Transverse colon (tissue), 4 donors: ENCODE measurements at regions not wholly inside any gene's neighbourhood (a gene's known extent, or its start where the extent isn't known, plus 50 kb on each side); places are given as distances from the start of the nearest gene placed in this dataset.

Source experiments
- EP300 ChIP-seq: sonication (generic); formaldehyde crosslinking; IDR thresholded peaks from one replicate; pipeline ENCODE4 v1.6.1; 2017; ENCODE audit warnings: antibody characterized with exemption, low read depth
- POLR2AphosphoS5 ChIP-seq, 3 donors: sonication (generic); formaldehyde crosslinking; IDR thresholded peaks; one replicate each; pipeline ENCODE4 v1.6.1; 2016; ENCODE audit warnings: antibody characterized with exemption in 3 of 3
- TF ChIP-seq, protein P1 (sequence below), 5 experiments: fragments of 200-600 bp in 3 of 5; fragments of 450-650 bp in 2 of 5; sonication (generic) in 3 of 5; IDR thresholded peaks; 1 replicate in 2 of 5; 2 replicates in 3 of 5; pipeline ENCODE4 v1.5.1; 2016 to 2017; ENCODE audit warnings: antibody characterized with exemption in 5 of 5, inconsistent platforms in 3 of 5, mild to moderate bottlenecking in 2 of 5, moderate library complexity in 1 of 5

- TF ChIP-seq EP300 = no peak
- TF ChIP-seq, protein P1, sequence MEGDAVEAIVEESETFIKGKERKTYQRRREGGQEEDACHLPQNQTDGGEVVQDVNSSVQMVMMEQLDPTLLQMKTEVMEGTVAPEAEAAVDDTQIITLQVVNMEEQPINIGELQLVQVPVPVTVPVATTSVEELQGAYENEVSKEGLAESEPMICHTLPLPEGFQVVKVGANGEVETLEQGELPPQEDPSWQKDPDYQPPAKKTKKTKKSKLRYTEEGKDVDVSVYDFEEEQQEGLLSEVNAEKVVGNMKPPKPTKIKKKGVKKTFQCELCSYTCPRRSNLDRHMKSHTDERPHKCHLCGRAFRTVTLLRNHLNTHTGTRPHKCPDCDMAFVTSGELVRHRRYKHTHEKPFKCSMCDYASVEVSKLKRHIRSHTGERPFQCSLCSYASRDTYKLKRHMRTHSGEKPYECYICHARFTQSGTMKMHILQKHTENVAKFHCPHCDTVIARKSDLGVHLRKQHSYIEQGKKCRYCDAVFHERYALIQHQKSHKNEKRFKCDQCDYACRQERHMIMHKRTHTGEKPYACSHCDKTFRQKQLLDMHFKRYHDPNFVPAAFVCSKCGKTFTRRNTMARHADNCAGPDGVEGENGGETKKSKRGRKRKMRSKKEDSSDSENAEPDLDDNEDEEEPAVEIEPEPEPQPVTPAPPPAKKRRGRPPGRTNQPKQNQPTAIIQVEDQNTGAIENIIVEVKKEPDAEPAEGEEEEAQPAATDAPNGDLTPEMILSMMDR (IDR thresholded peaks at IDR 0.05) = no peak
- no peak for TF ChIP-seq POLR2AphosphoS5 (IDR thresholded peaks at IDR 0.05)
Observed at GRCh38 chr17:51391982-51392654, 131.8 kb downstream of the UTP18 start.
